ENCODE measurements at regions not wholly inside any gene's neighbourhood (a gene's known extent, or its start where the extent isn't known, plus 50 kb on each side); places are given as distances from the start of the nearest gene placed in this dataset.
"Not testable (repeated sequence)": the region's sequence is repeated elsewhere in the genome, so short reads cannot be mapped to it uniquely, and the experiment has no call there.

- TF ChIP-seq, protein P1, sequence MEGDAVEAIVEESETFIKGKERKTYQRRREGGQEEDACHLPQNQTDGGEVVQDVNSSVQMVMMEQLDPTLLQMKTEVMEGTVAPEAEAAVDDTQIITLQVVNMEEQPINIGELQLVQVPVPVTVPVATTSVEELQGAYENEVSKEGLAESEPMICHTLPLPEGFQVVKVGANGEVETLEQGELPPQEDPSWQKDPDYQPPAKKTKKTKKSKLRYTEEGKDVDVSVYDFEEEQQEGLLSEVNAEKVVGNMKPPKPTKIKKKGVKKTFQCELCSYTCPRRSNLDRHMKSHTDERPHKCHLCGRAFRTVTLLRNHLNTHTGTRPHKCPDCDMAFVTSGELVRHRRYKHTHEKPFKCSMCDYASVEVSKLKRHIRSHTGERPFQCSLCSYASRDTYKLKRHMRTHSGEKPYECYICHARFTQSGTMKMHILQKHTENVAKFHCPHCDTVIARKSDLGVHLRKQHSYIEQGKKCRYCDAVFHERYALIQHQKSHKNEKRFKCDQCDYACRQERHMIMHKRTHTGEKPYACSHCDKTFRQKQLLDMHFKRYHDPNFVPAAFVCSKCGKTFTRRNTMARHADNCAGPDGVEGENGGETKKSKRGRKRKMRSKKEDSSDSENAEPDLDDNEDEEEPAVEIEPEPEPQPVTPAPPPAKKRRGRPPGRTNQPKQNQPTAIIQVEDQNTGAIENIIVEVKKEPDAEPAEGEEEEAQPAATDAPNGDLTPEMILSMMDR (conservative IDR thresholded peaks at IDR 0.05), result no peak
- H3K4me3 Mint-ChIP-seq, result no peak overlapping the region
- H3K27ac Mint-ChIP-seq, result no peak overlapping the region
- peaks cover 4% of the 10 kb centered on the region for H3K27me3 Mint-ChIP-seq
- no peaks in the 10 kb centered on the region for H3K36me3 Mint-ChIP-seq
- H3K9me3 Mint-ChIP-seq, result peaks cover 6% of the 10 kb centered on the region
- DNase-seq (ENCODE audit: extremely low spot score, unreplicated experiment), result no peak
- H3K4me1 Mint-ChIP-seq (ENCODE audit: unreplicated experiment), result peaks cover 20% of the 10 kb centered on the region
Observed at GRCh38 chr1:60874718-60875117, 207.6 kb upstream of the NFIA start.

DNA sequence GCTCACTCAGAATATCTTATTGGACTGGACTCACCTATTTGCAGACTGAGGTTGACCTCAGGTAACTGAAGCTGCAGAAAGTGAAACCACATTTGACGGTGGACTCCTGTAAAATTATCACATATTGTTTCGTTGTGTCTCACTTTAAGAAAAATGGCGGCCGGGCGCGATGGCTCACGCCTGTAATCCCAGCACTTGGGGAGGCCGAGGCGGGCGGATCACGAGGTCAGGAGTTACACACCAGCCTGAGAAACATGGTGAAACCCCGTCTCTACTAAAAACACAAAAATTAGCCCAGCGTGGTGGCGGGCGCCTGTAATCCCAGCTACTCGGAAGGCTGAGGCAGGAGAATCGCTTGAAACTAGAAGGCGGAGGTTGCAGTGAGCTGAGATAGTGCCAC is 209.0 kb upstream of the NFIA start:
- not testable (repeated sequence) for H3K36me3 Mint-ChIP-seq; H3K4me3 Mint-ChIP-seq; H3K9me3 Mint-ChIP-seq; H3K27me3 Mint-ChIP-seq; H3K27ac Mint-ChIP-seq; DNase-seq (ENCODE audit: extremely low spot score, unreplicated experiment)
- H3K4me1 Mint-ChIP-seq (ENCODE audit: unreplicated experiment), result peaks cover 20% of the 10 kb centered on the region

DNA sequence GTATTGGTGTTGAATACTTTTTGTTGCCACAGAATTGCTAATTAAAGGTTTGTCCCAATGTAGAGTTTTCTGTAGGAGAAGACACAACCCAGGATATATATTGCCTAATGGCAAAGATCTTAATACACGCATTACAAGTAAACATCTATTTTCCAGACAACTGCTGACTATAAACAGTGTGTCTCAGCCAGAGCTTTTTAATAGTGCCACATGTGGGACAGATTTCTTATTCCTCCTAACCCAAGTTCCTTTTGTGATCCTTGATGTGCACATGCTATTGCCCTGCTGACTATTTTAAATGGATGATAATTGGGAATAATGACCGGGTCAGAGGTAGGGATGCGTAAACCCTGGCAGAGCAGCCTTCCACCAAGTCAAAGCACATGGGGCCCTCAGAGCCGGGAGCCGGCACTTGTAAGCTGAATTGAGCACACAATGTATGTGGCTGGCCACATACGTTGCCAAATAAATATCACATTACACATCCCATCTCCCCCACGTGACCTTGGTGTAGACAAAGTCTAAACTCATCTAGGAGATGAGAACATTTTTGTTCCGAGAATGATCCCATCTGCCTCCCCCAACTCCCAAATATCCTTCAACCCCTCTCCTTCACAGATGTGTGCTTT is 209.8 kb upstream of the NFIA start:
- H3K4me3 Mint-ChIP-seq, result no peak overlapping the region
- TF ChIP-seq, protein P1 (conservative IDR thresholded peaks at IDR 0.05), result no peak
- peaks cover 20% of the 10 kb centered on the region for H3K4me1 Mint-ChIP-seq (ENCODE audit: unreplicated experiment)
- H3K27me3 Mint-ChIP-seq, result peaks cover 10% of the 10 kb centered on the region
- peaks cover 6% of the 10 kb centered on the region for H3K9me3 Mint-ChIP-seq
- no peak overlapping the region for H3K27ac Mint-ChIP-seq
- no peak for DNase-seq (ENCODE audit: extremely low spot score, unreplicated experiment)
- H3K36me3 Mint-ChIP-seq, result no peaks in the 10 kb centered on the region

DNA sequence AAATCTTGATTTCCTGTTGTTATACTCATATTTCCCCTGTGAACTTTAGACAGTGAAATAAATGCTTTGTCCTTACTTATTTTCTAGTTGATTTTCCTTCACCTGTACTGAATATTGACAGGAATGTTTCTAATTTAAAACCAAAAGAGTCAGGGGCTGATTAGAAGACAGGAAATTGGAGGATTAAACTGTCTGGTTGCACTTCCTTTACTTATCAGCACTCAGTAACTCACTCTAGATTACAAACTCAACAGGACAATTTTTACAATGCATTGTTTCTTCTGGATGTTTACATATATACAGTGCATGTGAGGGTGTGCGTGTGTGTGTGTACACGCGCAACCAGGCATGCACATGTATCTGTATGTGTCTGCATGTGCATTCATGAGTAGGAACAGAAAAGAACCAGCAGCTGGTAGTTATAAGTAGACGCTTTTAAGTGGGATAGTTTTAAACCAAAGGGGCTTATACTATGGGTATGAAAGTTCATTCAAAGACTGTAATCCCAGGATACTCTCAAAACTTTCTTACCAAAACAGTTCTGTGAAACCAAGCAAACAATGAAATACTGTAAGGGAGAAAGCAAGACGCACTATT is 212.0 kb upstream of the NFIA start:
- Mint-ChIP-seq H3K4me1 (ENCODE audit: unreplicated experiment) (peaks cover 20% of the 10 kb centered on the region), H3K9me3 (peaks cover 6% of the 10 kb centered on the region), H3K27me3 (peaks cover 10% of the 10 kb centered on the region), H3K4me3 (no peak overlapping the region), H3K27ac (no peak overlapping the region), H3K36me3 (no peaks in the 10 kb centered on the region)
- no peak for DNase-seq (ENCODE audit: extremely low spot score, unreplicated experiment)
- TF ChIP-seq, protein P1 (conservative IDR thresholded peaks at IDR 0.05), result no peak

- TF ChIP-seq, protein P1 (conservative IDR thresholded peaks at IDR 0.05), result no peak
- H3K4me1 Mint-ChIP-seq (ENCODE audit: unreplicated experiment), result peaks cover 20% of the 10 kb centered on the region
- no peak overlapping the region for H3K4me3 Mint-ChIP-seq
- DNase-seq (ENCODE audit: extremely low spot score, unreplicated experiment), result no peak
- peaks cover 4% of the 10 kb centered on the region for H3K9me3 Mint-ChIP-seq
- H3K36me3 Mint-ChIP-seq, result no peaks in the 10 kb centered on the region
- H3K27me3 Mint-ChIP-seq, result peaks cover 10% of the 10 kb centered on the region
- no peak overlapping the region for H3K27ac Mint-ChIP-seq
Observed at GRCh38 chr1:60868901-60869663, 213.3 kb upstream of the NFIA start.

GRCh38 chr1:60867782-60868181 is 214.6 kb upstream of the NFIA start:
- TF ChIP-seq, protein P1 (conservative IDR thresholded peaks at IDR 0.05), result no peak
- peaks cover 13% of the 10 kb centered on the region for H3K27me3 Mint-ChIP-seq
- H3K4me1 Mint-ChIP-seq (ENCODE audit: unreplicated experiment), result peaks cover 19% of the 10 kb centered on the region
- no peaks in the 10 kb centered on the region for H3K9me3 Mint-ChIP-seq
- H3K36me3 Mint-ChIP-seq, result no peaks in the 10 kb centered on the region
- no peak overlapping the region for H3K27ac Mint-ChIP-seq
- H3K4me3 Mint-ChIP-seq, result no peak overlapping the region
- DNase-seq (ENCODE audit: extremely low spot score, unreplicated experiment), result no peak
